ENCODE measurements at regions not wholly inside any gene's neighbourhood (a gene's known extent, or its start where the extent isn't known, plus 50 kb on each side); places are given as distances from the start of the nearest gene placed in this dataset.

GRCh38 chr5:113652161-113652560 lies 138.7 kb downstream of the YTHDC2 start:
- no peak overlapping the region for H3K27ac ChIP-seq
- TF ChIP-seq, protein P1, sequence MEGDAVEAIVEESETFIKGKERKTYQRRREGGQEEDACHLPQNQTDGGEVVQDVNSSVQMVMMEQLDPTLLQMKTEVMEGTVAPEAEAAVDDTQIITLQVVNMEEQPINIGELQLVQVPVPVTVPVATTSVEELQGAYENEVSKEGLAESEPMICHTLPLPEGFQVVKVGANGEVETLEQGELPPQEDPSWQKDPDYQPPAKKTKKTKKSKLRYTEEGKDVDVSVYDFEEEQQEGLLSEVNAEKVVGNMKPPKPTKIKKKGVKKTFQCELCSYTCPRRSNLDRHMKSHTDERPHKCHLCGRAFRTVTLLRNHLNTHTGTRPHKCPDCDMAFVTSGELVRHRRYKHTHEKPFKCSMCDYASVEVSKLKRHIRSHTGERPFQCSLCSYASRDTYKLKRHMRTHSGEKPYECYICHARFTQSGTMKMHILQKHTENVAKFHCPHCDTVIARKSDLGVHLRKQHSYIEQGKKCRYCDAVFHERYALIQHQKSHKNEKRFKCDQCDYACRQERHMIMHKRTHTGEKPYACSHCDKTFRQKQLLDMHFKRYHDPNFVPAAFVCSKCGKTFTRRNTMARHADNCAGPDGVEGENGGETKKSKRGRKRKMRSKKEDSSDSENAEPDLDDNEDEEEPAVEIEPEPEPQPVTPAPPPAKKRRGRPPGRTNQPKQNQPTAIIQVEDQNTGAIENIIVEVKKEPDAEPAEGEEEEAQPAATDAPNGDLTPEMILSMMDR (conservative IDR thresholded peaks at IDR 0.05): no peak

- no peak overlapping the region for H3K27ac ChIP-seq
- TF ChIP-seq, protein P1 (conservative IDR thresholded peaks at IDR 0.05): no peak
Observed at GRCh38 chr5:113654828-113655227, 141.3 kb downstream of the YTHDC2 start.

DNA sequence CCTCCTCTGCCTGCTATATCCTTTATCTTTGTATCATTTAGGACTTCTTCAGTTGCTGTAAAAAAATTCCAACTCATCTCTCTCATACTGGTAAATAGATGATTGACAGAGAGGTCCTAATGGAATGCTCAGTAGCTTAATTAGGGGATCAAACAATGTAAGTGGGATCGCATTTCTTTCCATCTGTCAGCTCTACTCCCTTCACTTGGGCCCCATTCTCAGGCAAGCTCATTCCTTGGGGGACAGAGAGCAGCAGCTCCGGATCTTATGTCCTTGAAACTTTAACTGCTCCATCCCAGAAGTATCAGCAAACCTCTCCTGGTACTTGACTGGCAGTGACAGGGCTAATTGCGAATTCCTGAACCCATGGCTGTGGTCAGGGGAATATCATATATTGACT lies 146.7 kb downstream of the YTHDC2 start:
- TF ChIP-seq, protein P1 (conservative IDR thresholded peaks at IDR 0.05): no peak
- no peak overlapping the region for H3K27ac ChIP-seq

DNA sequence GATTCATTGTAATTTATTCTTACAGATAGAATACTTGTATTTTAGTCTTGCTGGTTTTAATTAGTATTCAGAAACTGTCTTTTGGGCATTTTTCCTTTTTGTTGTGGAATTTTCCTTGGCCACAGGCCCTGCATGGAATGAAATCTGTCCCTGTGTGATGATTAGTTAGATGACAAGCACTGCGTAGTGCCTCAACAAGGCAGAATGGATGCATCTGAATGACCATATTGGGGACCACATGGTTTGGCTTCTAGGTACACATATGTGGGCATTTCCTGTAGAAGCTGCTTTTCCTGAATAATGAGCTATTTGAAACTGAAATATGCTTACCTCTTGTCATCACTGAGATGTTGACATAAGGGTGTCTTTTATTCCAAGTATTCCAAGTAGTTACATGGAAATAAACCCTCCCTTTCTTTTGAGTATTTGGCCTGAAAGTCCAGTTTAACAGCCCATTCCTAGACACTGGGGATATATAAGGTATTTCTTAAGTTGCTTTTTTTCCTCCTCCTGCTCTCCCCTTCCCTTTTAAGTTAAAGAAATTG lies 147.3 kb downstream of the YTHDC2 start:
- TF ChIP-seq, protein P1 (conservative IDR thresholded peaks at IDR 0.05): no peak
- H3K27ac ChIP-seq: no peak overlapping the region

GRCh38 chr5:113663879-113664541 lies 150.5 kb downstream of the YTHDC2 start:
- TF ChIP-seq, protein P1 (conservative IDR thresholded peaks at IDR 0.05): peak; percentile 32
- H3K27ac ChIP-seq: no peak overlapping the region

GRCh38 chr5:113673041-113673440 lies 159.5 kb downstream of the YTHDC2 start:
- TF ChIP-seq, protein P1 (conservative IDR thresholded peaks at IDR 0.05): no peak
- no peak overlapping the region for H3K27ac ChIP-seq

GRCh38 chr5:113675166-113675565 lies 161.7 kb downstream of the YTHDC2 start:
- H3K27ac ChIP-seq: no peak overlapping the region
- TF ChIP-seq, protein P1 (conservative IDR thresholded peaks at IDR 0.05): no peak

All from VCaP (cell line).